Transverse colon (tissue), 4 donors: ENCODE measurements at regions not wholly inside any gene's neighbourhood (a gene's known extent, or its start where the extent isn't known, plus 50 kb on each side); places are given as distances from the start of the nearest gene placed in this dataset.

Experiments
- DNase-seq: peaks from one replicate; pipeline ENCODE4 v3.0.0-alpha.2; 2019
- H3K27ac ChIP-seq, 4 donors: fragments of 200-600 bp; sonication (generic); 2 replicates each; pipeline ENCODE4 v1.5.1; 2016 to 2018; ENCODE audit warnings: inconsistent platforms in 4 of 4
- H3K27me3 ChIP-seq: fragments of 200-600 bp; sonication (generic); 2 replicates; pipeline ENCODE4 v1.5.1; 2017; ENCODE audit warnings: inconsistent platforms
- H3K36me3 ChIP-seq, 4 donors: fragments of 200-600 bp; sonication (generic); 2 replicates each; pipeline ENCODE4 v1.5.1; 2017 to 2019; ENCODE audit warnings: inconsistent platforms in 4 of 4
- H3K4me1 ChIP-seq, 4 donors: fragments of 200-600 bp; sonication (generic); 2 replicates each; pipeline ENCODE4 v1.5.1; 2017 to 2020; ENCODE audit warnings: inconsistent platforms in 4 of 4
- H3K4me3 ChIP-seq, 4 donors: fragments of 200-600 bp; sonication (generic); 1 replicate in 1 of 4; 2 replicates in 3 of 4; pipeline versions ENCODE4 v1.5.1 to v1.6.1; 2017 to 2019; ENCODE audit warnings: inconsistent platforms in 4 of 4
- H3K9me3 ChIP-seq, 2 donors: fragments of 200-600 bp; sonication (generic); 2 replicates each; pipeline ENCODE4 v1.5.1; 2017 to 2019; ENCODE audit warnings: inconsistent platforms in 2 of 2
- EP300 ChIP-seq: sonication (generic); formaldehyde crosslinking; IDR thresholded peaks from one replicate; pipeline ENCODE4 v1.6.1; 2017; ENCODE audit warnings: antibody characterized with exemption, low read depth
- POLR2A ChIP-seq: fragments of 450-650 bp; IDR thresholded peaks from one replicate; pipeline ENCODE4 v1.6.1; 2016; ENCODE audit warnings: antibody characterized with exemption, mild to moderate bottlenecking, moderate library complexity
- POLR2AphosphoS5 ChIP-seq, 3 donors: sonication (generic); formaldehyde crosslinking; IDR thresholded peaks; one replicate each; pipeline ENCODE4 v1.6.1; 2016; ENCODE audit warnings: antibody characterized with exemption in 3 of 3
- WGBS, 2 donors: methylation state at CpG; one replicate each; pipeline ENCODE4 v1.1.5; 2018; ENCODE audit warnings: low coverage in 1 of 2; 5-methylcytosine and 5-hydroxymethylcytosine counted together
- in situ Hi-C, 4 donors: fragments of 200-750 bp; cut with MboI; loops; one replicate each; pipeline versions ENCODE4 v1.15.0 to v1.15.1; 2017; ENCODE audit warnings: low sequenced_read_pairs in 3 of 4, low pct_ligation_motif_present in 1 of 4, low pct_unique_long_range_greater_than_20kb in 1 of 4
- intact Hi-C: fragments of 100-400 bp; cut with DNase I; formaldehyde crosslinking; loops from one replicate; pipeline ENCODE4 v1.15.1; 2023; ENCODE audit warnings: low total_unique reads
- TF ChIP-seq, protein P1 (sequence below), 5 experiments: fragments of 200-600 bp in 3 of 5; fragments of 450-650 bp in 2 of 5; sonication (generic) in 3 of 5; IDR thresholded peaks; 1 replicate in 2 of 5; 2 replicates in 3 of 5; pipeline ENCODE4 v1.5.1; 2016 to 2017; ENCODE audit warnings: antibody characterized with exemption in 5 of 5, inconsistent platforms in 3 of 5, mild to moderate bottlenecking in 2 of 5, moderate library complexity in 1 of 5

DNA sequence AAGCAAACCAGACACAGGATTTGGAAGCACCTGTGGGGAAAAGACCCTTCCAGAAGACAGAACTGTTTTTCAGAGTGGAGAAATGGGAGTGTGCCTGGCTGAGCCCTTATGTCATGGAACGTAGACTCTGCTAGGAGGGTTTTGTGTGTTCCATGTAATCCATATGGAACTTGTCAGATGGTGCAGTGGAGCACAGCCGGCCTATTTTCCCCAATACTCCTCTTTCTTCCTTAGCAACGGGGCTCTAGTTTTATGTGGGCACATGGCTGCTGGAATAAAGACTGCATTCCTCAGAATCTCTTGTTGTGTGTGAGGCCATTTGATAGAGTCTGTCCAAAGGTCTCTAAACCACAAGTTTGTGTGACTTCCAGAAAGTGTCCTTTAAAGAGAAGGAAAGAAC, 284.0 kb downstream of the DRD1 start:
- 0 to 60% methylated on average over 1 to 3 of the region's 3 CpGs for WGBS, 2 donors
- intact Hi-C loops (no loop called here), in situ Hi-C loops (no loop called here)
- TF ChIP-seq, protein P1, sequence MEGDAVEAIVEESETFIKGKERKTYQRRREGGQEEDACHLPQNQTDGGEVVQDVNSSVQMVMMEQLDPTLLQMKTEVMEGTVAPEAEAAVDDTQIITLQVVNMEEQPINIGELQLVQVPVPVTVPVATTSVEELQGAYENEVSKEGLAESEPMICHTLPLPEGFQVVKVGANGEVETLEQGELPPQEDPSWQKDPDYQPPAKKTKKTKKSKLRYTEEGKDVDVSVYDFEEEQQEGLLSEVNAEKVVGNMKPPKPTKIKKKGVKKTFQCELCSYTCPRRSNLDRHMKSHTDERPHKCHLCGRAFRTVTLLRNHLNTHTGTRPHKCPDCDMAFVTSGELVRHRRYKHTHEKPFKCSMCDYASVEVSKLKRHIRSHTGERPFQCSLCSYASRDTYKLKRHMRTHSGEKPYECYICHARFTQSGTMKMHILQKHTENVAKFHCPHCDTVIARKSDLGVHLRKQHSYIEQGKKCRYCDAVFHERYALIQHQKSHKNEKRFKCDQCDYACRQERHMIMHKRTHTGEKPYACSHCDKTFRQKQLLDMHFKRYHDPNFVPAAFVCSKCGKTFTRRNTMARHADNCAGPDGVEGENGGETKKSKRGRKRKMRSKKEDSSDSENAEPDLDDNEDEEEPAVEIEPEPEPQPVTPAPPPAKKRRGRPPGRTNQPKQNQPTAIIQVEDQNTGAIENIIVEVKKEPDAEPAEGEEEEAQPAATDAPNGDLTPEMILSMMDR (IDR thresholded peaks at IDR 0.05), result no peak
- TF ChIP-seq POLR2AphosphoS5 (IDR thresholded peaks at IDR 0.05), result no peak
- no peak for TF ChIP-seq EP300
- TF ChIP-seq POLR2A, result no peak
- no peaks in the 10 kb centered on the region for H3K27me3 ChIP-seq
- no peaks in the 10 kb centered on the region for H3K4me1 ChIP-seq
- DNase-seq, result no peak
- H3K27ac ChIP-seq, result no peak overlapping the region
- no peaks in the 10 kb centered on the region for H3K9me3 ChIP-seq
- H3K4me3 ChIP-seq, result no peak overlapping the region
- H3K36me3 ChIP-seq, result no peaks in the 10 kb centered on the region

DNA sequence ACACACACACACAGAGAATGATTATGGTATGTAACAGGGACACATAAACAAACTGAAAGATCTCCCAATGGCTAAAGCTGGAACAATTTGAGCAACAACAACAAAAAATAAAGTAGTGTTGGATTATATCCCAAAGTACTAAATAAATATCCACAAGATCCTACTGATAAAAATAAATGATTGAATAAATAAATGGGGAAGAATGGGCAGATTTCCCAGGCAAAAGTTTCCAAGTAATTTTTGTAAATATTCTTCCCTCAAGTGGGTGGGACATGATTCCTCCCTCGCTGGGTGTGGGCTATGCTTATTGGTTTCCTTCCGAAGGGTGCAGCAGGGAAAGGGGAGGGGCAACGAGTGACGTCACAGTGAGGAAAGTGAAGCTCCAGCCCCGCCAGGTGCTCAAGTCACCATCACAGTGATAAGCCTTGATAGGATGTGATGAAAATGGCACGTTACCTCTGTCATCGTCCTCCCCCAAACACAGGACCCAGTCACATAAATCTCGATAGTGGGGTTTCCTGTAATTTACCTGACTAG, 295.3 kb downstream of the DRD1 start:
- 78 to 80% methylated on average over 7 to 8 of the region's 8 CpGs for WGBS, 2 donors
- DNase-seq, result no peak
- no peak for TF ChIP-seq EP300
- no peak for TF ChIP-seq POLR2A
- intact Hi-C loops (no loop called here), in situ Hi-C loops (no loop called here)
- Histone ChIP-seq H3K27me3 (no peaks in the 10 kb centered on the region), H3K27ac (no peak overlapping the region), H3K36me3 (no peaks in the 10 kb centered on the region), H3K9me3 (peaks cover 5 to 7% of the 10 kb centered on the region in 2 donors), H3K4me1 (no peaks in the 10 kb centered on the region), H3K4me3 (no peak overlapping the region)

DNA sequence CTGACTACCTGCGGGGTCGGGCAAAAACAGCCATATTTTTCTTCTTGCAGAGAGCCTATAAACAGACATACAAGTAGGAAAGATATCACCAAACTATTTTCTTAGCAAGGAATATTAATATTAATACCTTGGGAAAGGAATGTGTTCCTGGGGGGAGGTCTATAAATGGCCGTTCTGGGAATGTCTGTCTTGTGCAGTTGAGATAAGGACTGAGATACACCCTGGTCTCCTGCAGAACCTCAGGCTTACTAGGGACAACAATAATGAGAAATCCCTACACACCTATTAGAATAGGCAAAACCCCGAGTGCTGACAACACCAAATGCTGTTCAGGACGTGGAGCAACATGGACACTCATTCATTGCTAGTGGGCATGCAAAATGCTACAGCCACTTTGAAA, 297.2 kb downstream of the DRD1 start:
- Histone ChIP-seq H3K4me1 (no peaks in the 10 kb centered on the region), H3K27ac (no peak overlapping the region), H3K4me3 (no peak overlapping the region), H3K36me3 (no peaks in the 10 kb centered on the region), H3K9me3 (peaks cover 2 to 5% of the 10 kb centered on the region in 2 donors), H3K27me3 (no peaks in the 10 kb centered on the region)
- intact Hi-C loops, result no loop called here
- no peak for DNase-seq
- WGBS, 2 donors, result 77 to 83% methylated on average over 1 to 5 of the region's 5 CpGs
- in situ Hi-C loops, result no loop called here
- TF ChIP-seq EP300, result no peak
- TF ChIP-seq POLR2AphosphoS5 (IDR thresholded peaks at IDR 0.05), result no peak
- TF ChIP-seq, protein P1 (IDR thresholded peaks at IDR 0.05), result no peak
- no peak for TF ChIP-seq POLR2A

DNA sequence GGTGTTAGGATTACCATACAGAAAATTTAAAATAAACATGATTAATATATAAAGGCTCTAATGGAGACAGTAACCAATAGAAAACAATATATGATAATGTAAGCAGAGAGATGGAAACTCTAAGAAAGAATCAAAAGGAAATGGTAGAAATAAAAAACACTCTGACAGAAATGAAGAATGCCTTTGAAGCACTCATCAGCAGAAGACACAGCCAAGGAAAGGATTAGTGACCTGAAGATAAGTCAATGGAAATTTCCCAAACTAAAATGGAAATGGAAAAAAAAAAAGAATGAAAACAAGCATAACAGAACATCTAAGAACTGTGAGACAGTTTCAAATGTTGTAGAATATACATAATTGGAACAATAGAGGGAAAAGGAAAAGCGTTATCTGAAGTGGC, 302.6 kb downstream of the DRD1 start:
- intact Hi-C loops, result no loop called here
- 75 to 88% methylated on average over 1 of the region's 1 CpG for WGBS, 2 donors
- TF ChIP-seq EP300 (no peak), POLR2AphosphoS5 (IDR thresholded peaks at IDR 0.05) (no peak), POLR2A (no peak)
- TF ChIP-seq, protein P1 (IDR thresholded peaks at IDR 0.05), result no peak
- no peak for DNase-seq
- Histone ChIP-seq H3K4me3 (no peak overlapping the region), H3K4me1 (no peaks in the 10 kb centered on the region), H3K27me3 (no peaks in the 10 kb centered on the region), H3K9me3 (no peaks in the 10 kb centered on the region), H3K36me3 (no peaks in the 10 kb centered on the region), H3K27ac (no peak overlapping the region)
- in situ Hi-C loops, result no loop called here

DNA sequence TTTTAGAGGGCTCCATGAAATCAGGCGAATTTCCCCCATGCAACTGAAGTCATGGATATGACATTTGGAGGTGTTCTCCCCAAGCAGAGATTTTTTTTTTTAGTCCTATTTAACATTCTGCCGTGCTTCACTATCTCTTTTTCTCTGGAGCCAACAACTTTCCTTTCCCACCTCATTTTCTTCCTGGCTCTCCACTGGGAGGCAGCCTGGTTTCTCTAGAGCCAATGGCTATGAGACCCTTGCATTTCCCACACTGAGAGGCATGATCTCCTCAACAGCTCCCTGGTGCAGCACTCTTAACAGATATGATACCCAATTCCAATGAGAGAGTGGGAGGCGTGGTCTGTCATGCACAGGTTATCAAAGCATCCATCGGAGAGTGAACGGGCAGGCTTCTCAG, 310.8 kb downstream of the DRD1 start:
- whole genome bisulfite sequencing, 2 donors, result 75% methylated on average over 5 of the region's 5 CpGs; no CpG with 5 or more reads in 1 of the 2 donors

More for the DNA sequence above, 310.8 kb downstream of the DRD1 start:
- intact Hi-C loops, result no loop called here
- H3K4me1 ChIP-seq, result no peaks in the 10 kb centered on the region
- H3K9me3 ChIP-seq, result no peaks in the 10 kb centered on the region
- TF ChIP-seq, protein P1 (IDR thresholded peaks at IDR 0.05), result no peak
- TF ChIP-seq POLR2A, result no peak
- TF ChIP-seq POLR2AphosphoS5 (IDR thresholded peaks at IDR 0.05), result no peak
- no peak for TF ChIP-seq EP300
- H3K27me3 ChIP-seq, result no peaks in the 10 kb centered on the region
- DNase-seq, result no peak
- in situ Hi-C loops, result no loop called here
- no peak overlapping the region for H3K27ac ChIP-seq
- no peaks in the 10 kb centered on the region for H3K36me3 ChIP-seq
- no peak overlapping the region for H3K4me3 ChIP-seq
